Natural killer cell treated with Interleukin-12 subunit alpha and Interleukin-12 subunit beta and Interleukin-15 and Interleukin-18, amount 100 ng/mL, for 72 hours (primary cell): ENCODE measurements at regions not wholly inside any gene's neighbourhood (a gene's known extent, or its start where the extent isn't known, plus 50 kb on each side); places are given as distances from the start of the nearest gene placed in this dataset.
A peak's percentile ranks its signal among the peaks of the same experiment; 100 is the strongest.

Source experiments
- ATAC-seq, 2 donors: fragments of 150-1000 bp; cut with Tn5 transposase in 1 of 2; sonication (Bioruptor Pico), chemical (Tn5 transposase) in 1 of 2; 2 replicates each; pipeline ENCODE4 v1.10.0; 2021
- DNase-seq: peaks from one replicate; pipeline ENCODE4 v3.0.0; 2022; ENCODE audit warnings: low spot score
- H3K27ac Mint-ChIP-seq, 2 donors: 1 replicate in 1 of 2; 2 replicates in 1 of 2; pipeline ENCODE4 v1.8.0; 2022; ENCODE audit warnings: mixed read lengths in 2 of 2, mild to moderate bottlenecking in 1 of 2, moderate library complexity in 1 of 2
- H3K27me3 Mint-ChIP-seq, 2 donors: 1 replicate in 1 of 2; 2 replicates in 1 of 2; pipeline ENCODE4 v1.8.0; 2022; ENCODE audit warnings: mixed read lengths in 2 of 2
- H3K36me3 Mint-ChIP-seq: one replicate; pipeline ENCODE4 v1.8.0; 2022; ENCODE audit warnings: mixed read lengths
- H3K4me1 Mint-ChIP-seq, 2 donors: 1 replicate in 1 of 2; 2 replicates in 1 of 2; pipeline ENCODE4 v1.8.0; 2022; ENCODE audit warnings: low read depth in 2 of 2, mixed read lengths in 2 of 2, mild to moderate bottlenecking in 1 of 2
- H3K4me3 Mint-ChIP-seq: one replicate; pipeline ENCODE4 v1.8.0; 2022; ENCODE audit warnings: mixed read lengths
- H3K9me3 Mint-ChIP-seq: 2 replicates; pipeline ENCODE4 v1.8.0; 2022; ENCODE audit warnings: mixed read lengths

- Mint-ChIP-seq H3K36me3 (no peaks in the 10 kb centered on the region), H3K27ac (no peak overlapping the region), H3K4me1 (no peaks in the 10 kb centered on the region), H3K4me3 (no peak overlapping the region), H3K27me3 (peaks cover 4 to 6% of the 10 kb centered on the region in 2 donors), H3K9me3 (no peaks in the 10 kb centered on the region)
- ATAC-seq, result no peak
- no peak for DNase-seq
Measured at GRCh38 chr6:134457941-134458340, 140.0 kb upstream of the SGK1 start.

- Mint-ChIP-seq H3K4me3 (no peak overlapping the region), H3K27ac (no peak overlapping the region), H3K4me1 (no peaks in the 10 kb centered on the region), H3K27me3 (peaks cover 4 to 6% of the 10 kb centered on the region in 2 donors), H3K9me3 (no peaks in the 10 kb centered on the region), H3K36me3 (no peaks in the 10 kb centered on the region)
- DNase-seq (no peak), ATAC-seq (no peak)
Measured at GRCh38 chr6:134456226-134456625, 138.3 kb upstream of the SGK1 start.

GRCh38 chr6:134455319-134455718, 137.4 kb upstream of the SGK1 start:
- Mint-ChIP-seq H3K27me3 (peaks cover 4 to 6% of the 10 kb centered on the region in 2 donors), H3K4me1 (no peaks in the 10 kb centered on the region), H3K9me3 (no peaks in the 10 kb centered on the region), H3K4me3 (no peak overlapping the region), H3K27ac (no peak overlapping the region), H3K36me3 (no peaks in the 10 kb centered on the region)
- DNase-seq (no peak), ATAC-seq (no peak)

- no peaks in the 10 kb centered on the region for H3K9me3 Mint-ChIP-seq
- no peak for ATAC-seq
- H3K36me3 Mint-ChIP-seq, result no peaks in the 10 kb centered on the region
- DNase-seq, result no peak
- no peak overlapping the region for H3K4me3 Mint-ChIP-seq
- H3K27me3 Mint-ChIP-seq, result peaks cover under 1 to 3% of the 10 kb centered on the region in 2 donors
- H3K27ac Mint-ChIP-seq, result no peak overlapping the region
- H3K4me1 Mint-ChIP-seq, result no peaks in the 10 kb centered on the region
Measured at GRCh38 chr6:134454794-134455193, 136.9 kb upstream of the SGK1 start.

GRCh38 chr6:134453792-134454510, 136.0 kb upstream of the SGK1 start:
- ATAC-seq, result no peak
- H3K27me3 Mint-ChIP-seq, result no peaks in the 10 kb centered on the region
- no peak overlapping the region for H3K4me3 Mint-ChIP-seq
- H3K9me3 Mint-ChIP-seq, result no peaks in the 10 kb centered on the region
- H3K4me1 Mint-ChIP-seq, result no peaks in the 10 kb centered on the region
- H3K36me3 Mint-ChIP-seq, result no peaks in the 10 kb centered on the region
- DNase-seq, result no peak
- H3K27ac Mint-ChIP-seq, result no peak overlapping the region

GRCh38 chr6:134452906-134453305, 135.0 kb upstream of the SGK1 start:
- no peak overlapping the region for H3K4me3 Mint-ChIP-seq
- H3K36me3 Mint-ChIP-seq, result no peaks in the 10 kb centered on the region
- H3K27me3 Mint-ChIP-seq, result no peaks in the 10 kb centered on the region
- DNase-seq (no peak), ATAC-seq (no peak)
- no peaks in the 10 kb centered on the region for H3K4me1 Mint-ChIP-seq
- no peaks in the 10 kb centered on the region for H3K9me3 Mint-ChIP-seq
- no peak overlapping the region for H3K27ac Mint-ChIP-seq

GRCh38 chr6:134451529-134451928, 133.6 kb upstream of the SGK1 start:
- Mint-ChIP-seq H3K4me1 (no peaks in the 10 kb centered on the region), H3K9me3 (no peaks in the 10 kb centered on the region), H3K27ac (no peak overlapping the region), H3K4me3 (no peak overlapping the region), H3K36me3 (no peaks in the 10 kb centered on the region), H3K27me3 (no peaks in the 10 kb centered on the region)
- DNase-seq (no peak), ATAC-seq (peak in 1 of 2 donors; percentile 50)

GRCh38 chr6:134449781-134450180, 131.9 kb upstream of the SGK1 start:
- no peak for DNase-seq
- no peaks in the 10 kb centered on the region for H3K9me3 Mint-ChIP-seq
- ATAC-seq, result peak in 1 of 2 donors; percentile 38
- no peaks in the 10 kb centered on the region for H3K27me3 Mint-ChIP-seq
- no peak overlapping the region for H3K4me3 Mint-ChIP-seq
- H3K27ac Mint-ChIP-seq, result no peak overlapping the region
- no peaks in the 10 kb centered on the region for H3K36me3 Mint-ChIP-seq
- no peaks in the 10 kb centered on the region for H3K4me1 Mint-ChIP-seq

GRCh38 chr6:134449004-134449403, 131.1 kb upstream of the SGK1 start:
- no peak for ATAC-seq
- no peaks in the 10 kb centered on the region for H3K36me3 Mint-ChIP-seq
- H3K27ac Mint-ChIP-seq, result no peak overlapping the region
- no peaks in the 10 kb centered on the region for H3K27me3 Mint-ChIP-seq
- H3K4me1 Mint-ChIP-seq, result no peaks in the 10 kb centered on the region
- no peak overlapping the region for H3K4me3 Mint-ChIP-seq
- no peak for DNase-seq
- no peaks in the 10 kb centered on the region for H3K9me3 Mint-ChIP-seq

- H3K9me3 Mint-ChIP-seq, result no peaks in the 10 kb centered on the region
- H3K27me3 Mint-ChIP-seq, result no peaks in the 10 kb centered on the region
- no peaks in the 10 kb centered on the region for H3K4me1 Mint-ChIP-seq
- H3K36me3 Mint-ChIP-seq, result no peaks in the 10 kb centered on the region
- no peak for ATAC-seq
- no peak overlapping the region for H3K27ac Mint-ChIP-seq
- no peak overlapping the region for H3K4me3 Mint-ChIP-seq
- DNase-seq, result no peak
Measured at GRCh38 chr6:134447883-134448387, 130.0 kb upstream of the SGK1 start.

GRCh38 chr6:134447423-134447822, 129.5 kb upstream of the SGK1 start:
- Mint-ChIP-seq H3K27me3 (peaks cover 0 to 4% of the 10 kb centered on the region in 2 donors), H3K4me1 (no peaks in the 10 kb centered on the region), H3K9me3 (no peaks in the 10 kb centered on the region), H3K27ac (no peak overlapping the region), H3K4me3 (no peak overlapping the region), H3K36me3 (no peaks in the 10 kb centered on the region)
- ATAC-seq (no peak), DNase-seq (no peak)

- no peaks in the 10 kb centered on the region for H3K4me1 Mint-ChIP-seq
- peaks cover 0 to 4% of the 10 kb centered on the region in 2 donors for H3K27me3 Mint-ChIP-seq
- DNase-seq (no peak), ATAC-seq (no peak)
- no peak overlapping the region for H3K4me3 Mint-ChIP-seq
- H3K9me3 Mint-ChIP-seq, result no peaks in the 10 kb centered on the region
- no peaks in the 10 kb centered on the region for H3K36me3 Mint-ChIP-seq
- H3K27ac Mint-ChIP-seq, result no peak overlapping the region
Measured at GRCh38 chr6:134446896-134447295, 129.0 kb upstream of the SGK1 start.

GRCh38 chr6:134446218-134446848, 128.4 kb upstream of the SGK1 start:
- Mint-ChIP-seq H3K4me3 (no peak overlapping the region), H3K4me1 (no peaks in the 10 kb centered on the region), H3K27me3 (peaks cover 0 to 4% of the 10 kb centered on the region in 2 donors), H3K27ac (no peak overlapping the region), H3K9me3 (no peaks in the 10 kb centered on the region), H3K36me3 (no peaks in the 10 kb centered on the region)
- ATAC-seq (no peak), DNase-seq (no peak)

- no peak for DNase-seq
- Mint-ChIP-seq H3K9me3 (no peaks in the 10 kb centered on the region), H3K27me3 (peaks cover 6% of the 10 kb centered on the region in 2 donors), H3K27ac (no peak overlapping the region), H3K4me1 (no peaks in the 10 kb centered on the region), H3K4me3 (no peak overlapping the region), H3K36me3 (no peaks in the 10 kb centered on the region)
- no peak for ATAC-seq
Measured at GRCh38 chr6:134443009-134443408, 125.1 kb upstream of the SGK1 start.
